Testis (tissue), 2 donors: ENCODE measurements at regions not wholly inside any gene's neighbourhood (a gene's known extent, or its start where the extent isn't known, plus 50 kb on each side); places are given as distances from the start of the nearest gene placed in this dataset.
"Not testable (repeated sequence)": the region's sequence is repeated elsewhere in the genome, so short reads cannot be mapped to it uniquely, and the experiment has no call there.

Experiments
- DNase-seq: peaks from one replicate; pipeline ENCODE4 v3.0.0-alpha.2; 2019
- H3K27ac ChIP-seq, 2 donors: fragments of 200-600 bp; sonication (generic); one replicate each; pipeline ENCODE4 v1.5.1; 2019
- H3K27me3 ChIP-seq: fragments of 200-600 bp; sonication (generic); one replicate; pipeline ENCODE4 v1.5.1; 2019
- H3K36me3 ChIP-seq: fragments of 200-600 bp; sonication (generic); one replicate; pipeline ENCODE4 v1.5.1; 2017; ENCODE audit warnings: low read depth; ENCODE audit errors: missing control alignments
- H3K4me1 ChIP-seq: fragments of 200-600 bp; sonication (generic); one replicate; pipeline ENCODE4 v1.5.1; 2019
- H3K4me3 ChIP-seq, 2 donors: fragments of 200-600 bp; sonication (generic); one replicate each; pipeline ENCODE4 v1.5.1; 2017 to 2019
- H3K9me3 ChIP-seq: fragments of 200-600 bp; sonication (generic); one replicate; pipeline ENCODE4 v1.5.1; 2017
- POLR2A ChIP-seq: fragments of 450-650 bp; IDR thresholded peaks from one replicate; pipeline ENCODE4 v1.6.1; 2017; ENCODE audit warnings: antibody characterized with exemption, mild to moderate bottlenecking, moderate library complexity
- WGBS, 2 donors: methylation state at CpG; one replicate each; pipeline ENCODE4 v1.1.5; 2018; 5-methylcytosine and 5-hydroxymethylcytosine counted together
- intact Hi-C: fragments of 100-400 bp; cut with DNase I; formaldehyde crosslinking; loops from one replicate; pipeline ENCODE4 v1.15.1; 2023; ENCODE audit warnings: low total_unique reads
- TF ChIP-seq, protein P1 (sequence below), 3 experiments: fragments of 450-650 bp in 2 of 3; fragments of 200-600 bp in 1 of 3; sonication (generic) in 1 of 3; IDR thresholded peaks; one replicate each; pipeline ENCODE4 v1.5.1; 2016 to 2019; ENCODE audit warnings: antibody characterized with exemption in 3 of 3, mild to moderate bottlenecking in 2 of 3, moderate library complexity in 1 of 3

GRCh38 chr2:194686569-194686968 lies 970.5 kb upstream of the SLC39A10 start:
- Histone ChIP-seq H3K36me3 (no peaks in the 10 kb centered on the region), H3K27me3 (no peaks in the 10 kb centered on the region), H3K4me1 (no peaks in the 10 kb centered on the region), H3K4me3 (no peak overlapping the region), H3K27ac (no peak overlapping the region), H3K9me3 (no peaks in the 10 kb centered on the region)
- no peak for DNase-seq
- TF ChIP-seq POLR2A, result no peak
- TF ChIP-seq, protein P1, sequence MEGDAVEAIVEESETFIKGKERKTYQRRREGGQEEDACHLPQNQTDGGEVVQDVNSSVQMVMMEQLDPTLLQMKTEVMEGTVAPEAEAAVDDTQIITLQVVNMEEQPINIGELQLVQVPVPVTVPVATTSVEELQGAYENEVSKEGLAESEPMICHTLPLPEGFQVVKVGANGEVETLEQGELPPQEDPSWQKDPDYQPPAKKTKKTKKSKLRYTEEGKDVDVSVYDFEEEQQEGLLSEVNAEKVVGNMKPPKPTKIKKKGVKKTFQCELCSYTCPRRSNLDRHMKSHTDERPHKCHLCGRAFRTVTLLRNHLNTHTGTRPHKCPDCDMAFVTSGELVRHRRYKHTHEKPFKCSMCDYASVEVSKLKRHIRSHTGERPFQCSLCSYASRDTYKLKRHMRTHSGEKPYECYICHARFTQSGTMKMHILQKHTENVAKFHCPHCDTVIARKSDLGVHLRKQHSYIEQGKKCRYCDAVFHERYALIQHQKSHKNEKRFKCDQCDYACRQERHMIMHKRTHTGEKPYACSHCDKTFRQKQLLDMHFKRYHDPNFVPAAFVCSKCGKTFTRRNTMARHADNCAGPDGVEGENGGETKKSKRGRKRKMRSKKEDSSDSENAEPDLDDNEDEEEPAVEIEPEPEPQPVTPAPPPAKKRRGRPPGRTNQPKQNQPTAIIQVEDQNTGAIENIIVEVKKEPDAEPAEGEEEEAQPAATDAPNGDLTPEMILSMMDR (IDR thresholded peaks at IDR 0.05), result no peak
- intact Hi-C loops, result no loop called here
- 73 to 81% methylated on average over 3 of the region's 3 CpGs for WGBS, 2 donors

DNA sequence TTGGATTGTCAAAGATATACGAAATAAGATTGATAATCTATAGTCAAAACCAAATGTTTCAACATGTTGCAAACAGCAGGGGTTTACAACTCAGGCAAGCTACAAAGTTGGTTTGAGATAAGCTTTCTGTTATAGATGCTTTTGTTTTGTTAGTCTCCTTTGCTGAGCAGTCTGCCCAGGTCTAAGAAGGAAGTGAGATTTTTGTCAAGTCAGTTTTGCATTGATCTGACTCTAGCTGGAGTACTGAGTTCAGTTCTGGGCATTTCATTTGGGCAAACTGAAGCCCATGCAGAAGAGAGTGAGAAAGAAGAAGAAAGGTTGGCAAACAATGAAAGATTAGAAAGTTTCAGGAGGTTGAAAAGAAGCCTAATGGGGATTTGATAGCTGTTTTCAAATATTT lies 983.0 kb upstream of the SLC39A10 start:
- no peak for DNase-seq
- 66 to 67% methylated on average over 1 of the region's 1 CpG for WGBS, 2 donors
- TF ChIP-seq, protein P1 (IDR thresholded peaks at IDR 0.05), result no peak
- no peak for TF ChIP-seq POLR2A
- H3K4me3 ChIP-seq, result no peak overlapping the region
- intact Hi-C loops, result no loop called here
- H3K36me3 ChIP-seq, result no peaks in the 10 kb centered on the region
- H3K27me3 ChIP-seq, result no peaks in the 10 kb centered on the region
- no peaks in the 10 kb centered on the region for H3K9me3 ChIP-seq
- H3K27ac ChIP-seq, result no peak overlapping the region
- no peaks in the 10 kb centered on the region for H3K4me1 ChIP-seq

GRCh38 chr2:194672994-194673393 lies 984.0 kb upstream of the SLC39A10 start:
- TF ChIP-seq, protein P1 (IDR thresholded peaks at IDR 0.05), result no peak
- no peak for TF ChIP-seq POLR2A
- Histone ChIP-seq H3K4me1 (no peaks in the 10 kb centered on the region), H3K27ac (no peak overlapping the region), H3K4me3 (no peak overlapping the region), H3K36me3 (no peaks in the 10 kb centered on the region), H3K9me3 (no peaks in the 10 kb centered on the region), H3K27me3 (no peaks in the 10 kb centered on the region)
- 89 to 96% methylated on average over 3 of the region's 3 CpGs for WGBS, 2 donors
- intact Hi-C loops, result no loop called here
- DNase-seq, result no peak

DNA sequence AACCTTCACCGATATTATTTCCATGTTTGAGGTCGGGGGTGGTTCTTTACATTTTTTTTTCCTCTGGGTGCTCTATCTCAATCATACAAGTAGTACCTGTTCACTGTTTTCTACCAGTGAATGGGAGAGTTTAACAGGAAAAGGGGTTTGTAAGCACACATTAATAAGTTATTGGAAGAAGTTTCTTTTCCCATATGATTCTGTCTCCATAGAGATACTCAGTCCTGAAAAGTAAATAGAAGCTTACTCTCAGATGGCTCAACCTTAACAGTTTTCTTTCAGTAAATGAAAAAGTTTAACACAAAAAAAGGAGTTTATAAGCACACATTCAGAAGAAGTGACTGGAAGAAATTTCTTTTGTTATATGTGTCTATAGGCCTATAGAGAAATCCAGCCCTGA lies 995.6 kb upstream of the SLC39A10 start:
- DNase-seq, result no peak
- intact Hi-C loops, result no loop called here
- H3K27me3 ChIP-seq, result no peaks in the 10 kb centered on the region
- TF ChIP-seq POLR2A, result no peak
- TF ChIP-seq, protein P1 (IDR thresholded peaks at IDR 0.05), result no peak
- WGBS, 2 donors, result 91 to 96% methylated on average over 2 of the region's 2 CpGs
- H3K9me3 ChIP-seq, result no peaks in the 10 kb centered on the region
- H3K27ac ChIP-seq, result no peak overlapping the region
- H3K4me3 ChIP-seq, result no peak overlapping the region
- no peaks in the 10 kb centered on the region for H3K36me3 ChIP-seq
- H3K4me1 ChIP-seq, result no peaks in the 10 kb centered on the region

- H3K4me3 ChIP-seq, H3K9me3 ChIP-seq, H3K4me1 ChIP-seq, DNase-seq, intact Hi-C loops, H3K27me3 ChIP-seq, H3K36me3 ChIP-seq, H3K27ac ChIP-seq: not testable (repeated sequence)
- WGBS, 2 donors, result 74 to 77% methylated on average over 5 to 9 of the region's 9 CpGs
Measured at GRCh38 chr2:194639057-194639456, 1018.0 kb upstream of the SLC39A10 start.
